H1 (cell line): ENCODE measurements at regions not wholly inside any gene's neighbourhood (a gene's known extent, or its start where the extent isn't known, plus 50 kb on each side); places are given as distances from the start of the nearest gene placed in this dataset.

Experiments used
- CHD7 ChIP-seq: fragments of 300-600 bp; sonication (generic); IDR thresholded peaks from 2 replicates; pipeline ENCODE4 v1.7.1; 2012; ENCODE audit warnings: low read length, moderate library complexity, mild to moderate bottlenecking, inconsistent platforms; ENCODE audit not compliant: insufficient replicate concordance
- CTBP2 ChIP-seq: IDR thresholded peaks from 2 replicates; pipeline ENCODE4 v1.7.0; 2011; ENCODE audit warnings: borderline replicate concordance, mild to moderate bottlenecking, moderate library complexity, mixed read lengths, low read length; ENCODE audit not compliant: insufficient read depth, insufficient read length
- TCF12 ChIP-seq: IDR thresholded peaks from 2 replicates; pipeline ENCODE4 v1.6.1; 2011; ENCODE audit warnings: low read depth, mild to moderate bottlenecking, low read length

- TF ChIP-seq CHD7 (no peak), CTBP2 (no peak), TCF12 (no peak)
Observed at GRCh38 chr6:113328886-113329381, 528.2 kb upstream of the MARCKS start (continued).
